GM21737 (cell line): ENCODE measurements at regions not wholly inside any gene's neighbourhood (a gene's known extent, or its start where the extent isn't known, plus 50 kb on each side); places are given as distances from the start of the nearest gene placed in this dataset.
A peak's percentile ranks its signal among the peaks of the same experiment; 100 is the strongest.

Experiments
- ATAC-seq: cut with Tn5 transposase; IDR thresholded peaks from one replicate; pipeline ENCODE4 v1.9.1; 2021; ENCODE audit warnings: mild to moderate bottlenecking, moderate library complexity; ENCODE audit not compliant: unreplicated experiment

DNA sequence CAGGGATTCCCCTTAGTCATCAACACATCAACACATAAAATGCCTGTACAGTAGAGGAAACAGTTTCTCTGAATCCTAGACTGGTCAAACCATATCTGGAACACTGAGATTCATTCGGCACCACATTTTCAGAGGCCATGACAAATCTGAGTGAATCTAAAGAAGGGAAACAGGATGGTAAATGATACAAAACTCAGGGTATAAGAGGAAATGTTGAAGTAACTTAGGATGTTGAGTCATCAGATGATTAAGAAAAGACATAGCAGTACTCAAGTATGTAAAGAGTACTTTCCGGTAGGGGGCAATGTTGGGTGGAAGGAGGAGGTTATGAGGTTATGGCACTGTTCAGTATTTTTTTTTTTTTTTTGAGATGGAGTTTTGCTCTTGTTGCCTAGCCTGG, 358.5 kb upstream of the PMFBP1 start:
- no peak for ATAC-seq

DNA sequence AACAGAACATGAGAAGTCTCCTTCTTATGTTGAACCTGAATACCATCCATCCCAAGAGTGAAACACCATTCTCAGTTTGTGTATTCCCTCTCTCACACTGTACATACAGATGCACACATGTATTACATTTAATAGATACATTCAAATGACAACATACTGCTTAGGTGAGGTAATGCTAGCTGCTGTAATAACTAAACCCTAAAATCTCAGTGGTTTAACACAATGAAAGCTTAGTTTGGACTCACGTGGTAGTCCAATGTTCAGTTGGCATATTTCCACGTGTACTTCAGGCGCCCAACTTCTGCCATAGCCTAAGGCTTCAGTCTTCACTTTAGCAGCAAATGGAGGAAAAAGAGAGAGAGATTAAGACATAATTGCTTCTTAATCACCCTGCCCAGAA, 351.1 kb upstream of the PMFBP1 start:
- ATAC-seq: no peak

DNA sequence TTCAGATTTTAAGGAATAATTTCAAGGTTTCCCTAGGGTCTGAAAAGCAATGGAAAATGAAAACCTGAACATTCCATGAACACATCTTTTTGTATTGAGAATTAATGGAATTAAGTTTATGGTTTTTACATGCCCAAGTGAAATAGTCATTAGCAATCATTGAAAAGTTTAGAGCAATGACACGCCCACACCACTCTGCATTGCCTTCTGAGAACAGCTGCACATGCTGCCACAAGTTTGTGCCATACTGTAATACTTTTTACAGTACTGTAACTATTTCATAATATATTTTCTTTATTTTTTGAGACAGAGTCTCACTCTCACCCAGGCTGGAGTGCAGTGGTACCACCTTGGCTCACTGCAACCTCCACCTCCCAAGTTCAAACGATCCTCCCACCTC, 345.2 kb upstream of the PMFBP1 start:
- no peak for ATAC-seq

DNA sequence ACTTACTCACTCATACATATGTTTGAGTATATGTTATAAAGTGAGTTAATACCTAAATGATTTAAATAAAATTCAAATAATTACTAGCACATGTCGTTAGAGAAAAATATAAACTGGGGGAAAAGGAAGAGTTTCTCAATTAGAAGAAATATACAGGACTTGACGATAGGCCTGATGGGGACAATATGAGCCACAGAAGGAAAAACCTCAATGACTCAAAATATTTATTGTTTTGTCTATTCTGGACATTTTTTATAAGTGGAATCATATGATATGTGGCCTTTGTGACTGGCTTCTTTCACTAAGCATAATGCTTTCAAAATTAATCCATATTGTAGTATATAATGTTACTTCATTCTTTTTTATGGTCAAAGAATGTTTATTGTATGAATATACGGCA, 339.2 kb upstream of the PMFBP1 start:
- no peak for ATAC-seq

DNA sequence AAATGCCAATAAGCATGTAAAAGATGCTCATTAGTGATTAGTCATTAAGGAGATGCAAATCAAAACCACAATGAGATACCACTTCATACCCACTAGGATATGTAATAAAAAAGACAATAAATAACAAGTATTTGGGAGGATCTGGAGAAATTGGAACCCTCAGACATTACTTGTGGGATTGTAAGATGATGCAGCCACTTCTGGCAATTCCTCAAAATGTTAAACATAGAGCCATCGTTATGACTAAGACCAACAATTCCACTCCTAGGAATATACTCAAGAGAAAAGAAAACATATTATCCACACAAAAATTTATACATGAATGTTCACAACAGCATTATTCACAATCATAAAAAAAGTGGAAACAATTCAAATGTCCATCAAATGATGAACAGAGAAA, 336.2 kb upstream of the PMFBP1 start:
- ATAC-seq: no peak

DNA sequence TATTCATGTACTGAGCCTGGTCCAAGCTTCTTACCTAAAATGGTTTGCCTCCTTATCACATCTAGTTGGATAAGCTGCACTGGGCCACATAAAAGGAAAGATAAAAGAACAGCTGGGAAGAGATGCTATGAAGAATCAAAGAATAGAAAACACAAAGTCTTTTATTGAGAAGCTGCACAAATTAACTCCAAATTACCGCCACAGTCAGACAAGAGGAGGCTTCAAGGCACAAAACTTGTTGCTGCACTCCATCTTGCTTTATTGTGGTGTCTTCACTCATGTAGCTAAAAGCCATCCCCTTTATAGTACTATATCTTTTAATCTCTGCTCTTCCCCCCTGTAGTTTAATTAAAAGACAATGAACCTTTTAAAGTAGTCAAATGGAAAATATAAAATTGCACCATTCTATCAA, 330.6 kb upstream of the PMFBP1 start:
- no peak for ATAC-seq

DNA sequence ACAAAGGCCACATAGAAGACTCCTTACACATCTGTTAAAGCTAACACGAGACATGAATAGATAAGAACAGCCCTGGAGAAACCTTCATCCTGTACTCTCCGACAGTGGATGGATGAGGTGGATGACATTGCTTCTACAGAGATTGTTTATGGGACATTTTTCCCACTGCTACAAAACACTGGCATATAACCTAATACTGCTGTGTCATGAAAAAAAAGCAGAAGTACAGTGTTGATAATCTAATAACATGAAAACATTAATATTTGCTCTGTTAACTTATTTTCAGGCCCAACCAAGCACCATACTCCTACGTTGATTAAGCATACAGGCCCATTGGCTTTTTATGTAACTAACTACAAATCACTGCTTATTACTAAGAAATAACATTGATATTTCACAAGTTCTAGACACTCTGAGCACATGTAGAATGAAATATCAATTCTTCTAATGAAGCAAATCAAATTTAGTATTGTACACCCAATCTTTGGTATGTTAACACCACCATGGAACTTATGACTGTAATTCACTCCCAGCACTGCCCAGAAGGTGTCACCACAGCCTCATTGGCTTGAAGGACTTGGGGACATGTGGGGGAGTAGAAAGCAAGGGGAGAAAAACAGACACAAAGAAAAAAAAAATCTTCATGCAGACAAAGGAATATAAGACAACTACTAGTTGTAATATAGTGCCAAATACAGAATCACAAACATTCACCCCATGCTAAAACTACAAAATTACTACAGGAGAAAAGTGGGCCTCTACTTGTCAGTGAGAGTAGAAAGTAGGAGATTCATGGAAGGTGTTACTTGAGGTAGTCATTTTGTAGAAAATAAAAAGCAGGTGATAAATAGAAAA, 330.0 kb upstream of the PMFBP1 start:
- peak; percentile 92 for ATAC-seq

DNA sequence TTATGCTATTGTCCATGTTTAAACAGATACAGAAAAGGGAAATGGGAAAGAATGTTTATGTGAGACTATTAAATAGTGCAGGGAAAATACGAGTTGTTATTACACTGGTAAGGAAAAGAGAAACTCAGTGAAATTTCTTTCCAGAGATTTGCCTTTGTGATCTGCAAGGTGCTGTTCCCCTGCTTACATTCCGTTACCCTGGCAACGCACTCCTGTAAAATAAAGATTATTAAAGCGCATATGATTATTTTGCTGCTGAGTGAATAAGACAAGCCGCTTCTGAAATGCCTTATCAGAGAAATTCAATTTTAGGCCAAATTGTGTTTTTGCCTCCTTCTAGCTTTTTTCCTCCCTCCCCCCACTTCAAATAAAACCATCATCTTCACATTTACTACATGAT, 328.6 kb upstream of the PMFBP1 start:
- ATAC-seq: no peak

DNA sequence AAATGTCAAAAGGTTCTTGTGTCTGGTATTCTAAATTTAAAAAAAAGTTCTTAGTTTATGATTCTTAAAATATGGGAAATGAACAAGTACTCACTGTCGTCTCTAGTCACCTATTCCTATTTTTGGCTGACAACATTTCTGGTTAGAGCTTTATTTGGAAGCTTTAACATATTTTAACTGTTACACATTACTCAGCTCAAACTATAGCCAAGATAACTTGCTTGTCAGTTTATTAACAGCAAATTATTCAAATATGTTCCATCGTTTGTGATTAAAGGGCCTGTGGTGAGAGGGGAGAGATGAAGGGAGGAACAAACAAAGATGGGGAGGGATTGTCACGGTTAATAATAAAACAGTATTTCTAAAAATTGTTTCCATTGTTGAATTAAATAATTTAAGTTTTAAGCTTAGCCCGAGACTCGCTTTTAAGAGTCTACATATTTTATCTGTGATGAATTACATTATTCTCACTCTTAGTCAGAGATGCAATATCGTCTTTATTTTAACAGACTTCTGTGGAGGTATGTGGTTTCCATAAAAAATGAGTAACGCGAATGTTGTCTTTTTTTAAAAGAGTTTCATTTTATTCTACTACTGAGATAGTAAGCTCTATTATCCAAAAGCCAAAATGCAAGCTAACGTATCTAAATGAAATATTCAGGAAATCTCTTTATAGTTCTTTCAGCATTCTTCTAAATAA, 321.9 kb upstream of the PMFBP1 start:
- ATAC-seq: no peak

DNA sequence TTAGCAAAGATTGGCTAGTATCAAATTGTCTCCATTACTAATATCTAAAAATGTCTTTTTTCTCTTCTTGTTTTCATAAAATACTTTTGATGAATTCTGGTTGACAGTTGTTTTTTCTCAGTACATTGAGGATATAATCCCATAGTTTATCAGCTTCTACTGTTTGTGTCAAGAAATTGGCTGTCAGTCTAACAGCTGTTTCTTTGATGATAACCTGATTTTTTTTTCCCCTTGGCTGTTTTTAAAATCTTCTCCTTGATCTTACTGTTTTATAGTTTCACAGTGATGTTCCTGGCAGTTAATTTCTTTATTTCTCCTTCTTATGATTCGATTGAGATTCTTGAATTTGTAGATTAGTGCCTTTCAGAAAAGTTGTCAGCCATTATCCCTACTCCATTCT, 315.3 kb upstream of the PMFBP1 start:
- ATAC-seq: no peak

DNA sequence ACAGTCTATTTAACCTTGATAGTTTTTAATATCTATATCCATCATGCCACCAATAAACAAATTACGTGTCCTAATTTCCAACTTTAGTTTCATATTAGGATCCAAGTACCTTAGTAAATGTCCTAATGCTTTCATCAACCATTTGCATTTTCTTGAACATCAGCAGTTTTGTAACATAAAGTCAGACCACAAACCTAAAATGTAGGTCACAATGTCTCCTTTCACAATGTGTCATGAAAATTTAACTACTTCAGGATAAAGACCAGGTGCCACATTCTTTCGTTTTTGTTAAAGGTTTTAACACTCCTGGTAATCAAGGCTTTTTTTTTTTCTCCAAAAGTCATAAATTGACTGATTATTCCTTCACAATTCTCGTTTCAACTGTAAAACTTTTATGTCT, 310.7 kb upstream of the PMFBP1 start:
- no peak for ATAC-seq

DNA sequence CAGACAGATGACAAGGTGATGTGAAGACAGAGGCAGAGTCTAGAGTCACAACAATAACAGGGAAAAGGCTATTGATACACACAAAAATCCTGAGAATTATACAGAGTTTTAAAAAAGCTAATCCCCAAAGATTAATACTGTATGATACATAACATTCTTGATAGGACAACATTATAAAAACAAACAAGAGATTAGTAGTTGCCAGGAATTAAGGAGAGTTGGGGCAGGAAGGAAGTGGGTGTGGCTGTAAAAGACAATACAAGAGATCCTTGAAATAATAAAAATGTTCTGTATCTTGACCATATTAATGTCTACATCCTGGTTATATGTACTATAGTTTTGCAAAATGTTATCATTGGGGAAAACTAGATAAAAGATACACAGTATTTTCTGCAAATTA, 309.5 kb upstream of the PMFBP1 start:
- no peak for ATAC-seq

DNA sequence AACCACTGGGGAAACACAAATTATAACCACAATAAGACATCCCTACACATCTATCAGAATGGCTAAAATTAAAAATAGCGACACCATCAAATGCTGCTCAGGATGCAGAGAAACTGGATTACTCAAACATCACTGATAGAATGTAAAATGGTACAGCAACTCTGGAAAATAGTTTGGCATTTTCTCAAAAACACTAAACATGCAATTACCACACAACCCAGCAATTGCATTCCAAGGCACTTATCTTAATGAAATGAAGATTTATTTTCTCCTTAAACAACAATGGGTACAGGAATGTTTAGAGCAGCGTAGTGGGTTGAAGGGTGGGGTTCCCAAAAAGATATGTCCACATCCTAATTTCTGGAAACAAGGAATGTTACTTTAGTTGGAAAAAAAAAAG, 309.0 kb upstream of the PMFBP1 start:
- ATAC-seq: no peak

DNA sequence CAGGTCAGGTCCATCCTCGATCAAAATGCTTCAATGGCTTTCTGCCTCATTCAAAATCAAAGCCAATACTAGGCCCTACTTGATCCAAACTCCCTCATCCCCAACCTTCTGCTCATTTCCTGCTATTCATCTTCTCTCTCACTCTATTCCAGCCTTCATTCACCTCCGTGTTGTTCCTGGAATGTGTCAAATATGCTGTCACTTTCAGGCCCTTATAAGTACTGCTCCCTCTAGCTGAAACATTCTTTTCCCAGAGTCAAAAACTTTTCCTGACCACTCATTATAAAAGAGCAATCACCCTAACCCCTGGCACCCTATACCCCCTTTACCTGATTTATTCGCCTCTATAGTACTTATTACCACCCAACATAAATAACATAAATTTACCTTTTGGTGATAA, 303.7 kb upstream of the PMFBP1 start:
- no peak for ATAC-seq

DNA sequence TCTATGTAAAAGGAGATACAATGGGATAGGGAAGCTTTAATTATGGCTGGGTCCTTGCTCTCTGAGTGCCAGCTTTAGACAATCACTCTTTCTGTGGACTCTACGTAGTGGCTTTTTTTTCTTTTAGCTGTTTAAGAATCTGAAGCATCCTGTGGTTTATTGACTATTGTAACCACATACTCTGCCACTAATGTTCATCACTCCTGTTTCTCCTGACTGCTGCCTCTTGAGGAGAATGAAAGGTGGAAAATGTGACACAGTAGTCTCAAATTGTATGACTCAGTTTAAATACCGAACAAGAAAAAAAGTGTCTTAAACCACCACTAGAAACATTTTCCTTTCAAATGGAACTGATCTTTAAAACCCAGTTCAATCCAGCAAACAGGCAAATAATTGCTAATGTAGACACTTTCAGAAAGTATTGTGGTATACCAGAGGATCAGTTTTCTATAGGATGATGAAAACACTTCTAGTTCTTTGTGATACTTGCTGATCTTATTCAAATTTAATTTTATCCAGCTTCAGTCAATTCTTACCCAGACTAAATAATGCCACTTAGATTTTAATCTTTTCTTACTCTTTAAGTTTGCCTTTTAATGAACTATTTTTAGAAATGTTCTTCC, 302.7 kb upstream of the PMFBP1 start:
- no peak for ATAC-seq

DNA sequence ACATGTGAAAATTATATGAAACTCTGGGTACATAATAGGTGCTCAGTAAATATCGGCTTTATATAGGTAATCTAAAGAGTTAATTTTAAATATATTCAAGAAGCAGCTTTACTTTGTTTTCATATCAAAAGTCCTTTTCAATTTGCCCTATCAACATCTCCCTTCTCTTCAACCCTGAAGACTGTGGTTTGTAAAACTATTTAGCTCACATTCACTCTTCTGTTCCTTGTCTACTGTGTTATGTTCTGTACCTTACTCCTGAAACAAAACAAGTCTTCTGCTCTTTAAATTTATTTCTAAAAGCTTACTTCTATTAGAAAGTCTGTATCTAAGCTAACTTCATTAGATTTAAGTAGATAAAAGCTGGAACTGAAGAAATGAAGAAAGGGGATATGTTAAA, 301.7 kb upstream of the PMFBP1 start:
- no peak for ATAC-seq

DNA sequence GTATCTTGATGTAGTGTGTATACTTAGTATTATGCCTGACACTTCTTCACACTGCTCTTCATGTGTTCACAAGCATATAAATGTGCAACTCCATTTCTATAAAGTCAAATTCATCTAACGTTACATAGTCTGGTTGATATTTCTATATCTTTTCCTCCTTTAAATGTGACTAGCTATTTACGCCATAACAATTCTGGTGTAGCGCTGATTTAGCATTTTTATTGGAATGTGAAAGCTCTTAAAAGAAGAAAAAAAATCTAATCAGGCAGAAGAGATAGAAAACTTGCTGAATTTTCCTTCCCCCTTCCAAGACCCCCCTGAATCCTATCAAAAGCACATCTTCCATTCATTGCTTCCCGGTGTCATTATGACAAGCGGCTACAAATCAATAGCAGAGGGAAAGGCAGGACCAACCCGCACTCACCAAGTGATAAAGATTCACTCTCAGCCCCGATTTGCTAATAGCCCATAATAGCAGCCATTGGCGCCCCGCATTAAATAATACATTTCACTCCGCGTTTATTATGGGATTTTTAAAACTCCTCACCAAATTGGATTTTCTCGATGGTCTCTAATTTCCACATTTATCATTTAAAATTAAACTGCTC, 299.5 kb upstream of the PMFBP1 start:
- no peak for ATAC-seq

DNA sequence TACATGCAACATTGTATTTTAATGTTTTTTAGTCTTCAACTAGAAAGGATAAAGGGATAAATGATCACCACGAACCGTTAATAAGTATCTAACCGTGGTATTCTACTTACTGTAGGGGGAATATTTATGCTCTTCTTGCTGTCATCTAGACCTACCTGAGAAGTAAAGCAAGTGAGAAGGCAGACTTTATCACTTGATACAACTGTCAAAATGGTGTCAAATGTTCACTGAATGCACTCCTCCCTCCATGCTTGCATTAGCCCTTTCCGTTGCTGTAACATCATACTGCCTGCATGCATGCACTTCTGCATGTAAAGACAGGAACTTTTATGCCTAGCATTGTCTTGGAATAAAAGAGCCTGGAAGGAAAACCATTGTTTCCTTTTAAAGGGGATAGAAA, 298.6 kb upstream of the PMFBP1 start:
- ATAC-seq: no peak

DNA sequence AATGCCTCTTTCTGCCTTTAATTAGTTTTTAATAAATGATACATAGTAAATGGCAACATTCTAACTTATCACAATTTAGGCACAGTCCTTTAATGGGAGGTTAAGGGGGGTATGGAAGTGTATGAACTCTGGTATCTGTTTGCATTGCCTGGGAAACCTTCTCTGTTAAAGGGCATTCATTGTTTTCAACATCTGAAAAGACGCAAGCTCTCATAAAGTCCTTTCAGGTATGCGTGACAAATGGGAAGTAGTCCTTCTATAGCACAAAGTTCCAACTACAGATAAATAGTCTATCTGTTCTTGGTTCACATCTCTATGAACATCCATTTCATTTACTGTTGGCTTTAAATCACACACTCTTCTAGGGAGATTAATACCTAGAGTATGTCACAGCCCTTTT, 298.0 kb upstream of the PMFBP1 start:
- ATAC-seq: no peak

DNA sequence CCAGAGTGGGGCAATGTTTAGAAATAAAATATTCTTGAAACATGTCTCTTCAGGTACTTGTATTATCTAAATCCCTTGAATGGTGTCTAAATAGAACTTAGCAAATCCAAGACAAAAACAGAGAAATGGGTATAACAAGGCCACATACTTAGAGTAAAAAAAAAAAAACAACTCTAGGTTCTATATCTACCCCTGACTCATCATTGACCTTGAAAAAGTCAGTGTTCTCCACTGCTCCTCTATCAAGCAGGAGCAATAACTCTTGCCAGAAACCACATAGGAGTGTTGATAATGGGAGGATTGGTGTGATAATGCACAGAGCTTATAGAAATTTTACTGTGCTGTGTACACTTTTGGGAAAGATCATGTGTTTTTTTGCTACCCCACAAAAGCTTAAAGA, 296.6 kb upstream of the PMFBP1 start:
- ATAC-seq: no peak

DNA sequence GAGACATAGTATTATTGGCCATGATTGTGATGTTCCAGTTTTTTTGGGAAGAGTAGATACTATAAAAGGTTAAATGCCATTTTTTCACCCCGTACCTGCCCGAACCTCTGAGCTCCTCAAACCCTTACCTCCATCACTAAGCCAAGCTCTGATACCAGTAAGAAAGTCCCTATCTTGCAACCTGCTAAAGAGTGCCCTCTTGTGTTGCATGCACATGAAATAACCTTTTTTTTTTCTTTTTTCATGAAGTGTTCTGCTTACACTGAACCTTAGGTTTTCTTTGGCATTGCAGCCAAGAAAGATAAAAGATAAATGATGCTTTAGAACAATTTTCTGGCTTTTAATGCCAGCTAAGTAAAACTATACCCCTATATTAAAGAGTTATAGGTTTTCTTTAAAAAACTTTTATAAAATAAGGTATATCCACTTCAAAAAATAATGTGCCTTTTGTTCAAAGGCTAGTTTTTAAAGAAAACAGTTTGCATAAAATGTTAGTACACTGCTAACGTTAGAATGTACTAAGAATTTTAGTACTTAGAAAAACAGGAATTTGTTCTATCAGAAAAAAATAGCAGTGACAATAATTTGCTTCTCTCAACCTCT, 295.3 kb upstream of the PMFBP1 start:
- ATAC-seq: no peak
